ENCODE measurements at regions not wholly inside any gene's neighbourhood (a gene's known extent, or its start where the extent isn't known, plus 50 kb on each side); places are given as distances from the start of the nearest gene placed in this dataset.
"Not testable (repeated sequence)": the region's sequence is repeated elsewhere in the genome, so short reads cannot be mapped to it uniquely, and the experiment has no call there.

DNA sequence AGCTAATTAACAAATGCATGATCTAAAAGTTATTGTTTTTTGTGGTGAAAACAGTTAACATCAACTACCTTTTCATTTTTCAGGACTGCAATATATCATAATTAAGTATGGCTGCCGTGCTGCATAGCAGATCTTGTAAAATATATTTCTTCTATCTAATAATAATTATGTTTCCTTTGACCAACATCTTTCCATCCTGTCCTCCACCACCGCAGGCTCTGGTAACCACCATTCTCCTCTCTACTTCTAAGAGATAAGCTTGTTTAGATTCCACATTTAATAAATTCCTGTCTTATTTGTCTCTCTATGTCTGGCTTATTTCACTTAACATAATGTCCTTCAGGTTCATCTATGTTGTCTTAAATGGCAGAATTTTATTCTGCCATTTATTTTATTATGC is 162.3 kb upstream of the TPTE start:
- H3K36me3 ChIP-seq (replicated peaks in 1 of 2; ENCODE audit: control insufficient read depth in 1 of 2, insufficient read depth in 2 of 2, low read length in 2 of 2); DNase-seq; H3K27me3 ChIP-seq (ENCODE audit: control insufficient read depth in 2 of 2, insufficient read depth in 2 of 2, low read length in 2 of 2); H3K27ac Mint-ChIP-seq; H3K4me1 ChIP-seq (ENCODE audit: control insufficient read depth in 1 of 2, insufficient read depth in 2 of 2, low read length in 2 of 2); H3K9ac ChIP-seq (ENCODE audit: insufficient read depth, low read length, poor library complexity, severe bottlenecking); H2AFZ ChIP-seq (ENCODE audit: insufficient read depth, low read depth, low read length, poor library complexity, severe bottlenecking); H3K79me2 ChIP-seq (ENCODE audit: insufficient read depth, low read length); H4K20me1 ChIP-seq (ENCODE audit: insufficient read depth, low read length); H3K27me3 Mint-ChIP-seq (ENCODE audit: low read depth in 3 of 3); intact Hi-C loops (cut with micrococcal nuclease); H3K4me3 ChIP-seq (replicated peaks in 1 of 3; ENCODE audit: low read depth in 2 of 3, low read length in 3 of 3); H3K36me3 Mint-ChIP-seq; H3K27ac ChIP-seq (ENCODE audit: low read depth in 1 of 2, low read length in 2 of 2); H3K4me3 Mint-ChIP-seq; H3K4me2 ChIP-seq (replicated peaks; ENCODE audit: extremely low read depth, low read length, poor library complexity, severe bottlenecking); H3K4me1 Mint-ChIP-seq: not testable (repeated sequence)
- H3K9me3 ChIP-seq (replicated peaks in 1 of 2; ENCODE audit: control insufficient read depth in 1 of 2, insufficient read depth in 1 of 2, low read length in 2 of 2) = peaks cover 22 to 70% of the 10 kb centered on the region in 2 donors
- peaks cover 10 to 43% (median 36%) of the 10 kb centered on the region in 7 donors for H3K9me3 Mint-ChIP-seq
- 90% methylated on average over 1 of the region's 2 CpGs for WGBS (ENCODE audit: insufficient coverage)

DNA sequence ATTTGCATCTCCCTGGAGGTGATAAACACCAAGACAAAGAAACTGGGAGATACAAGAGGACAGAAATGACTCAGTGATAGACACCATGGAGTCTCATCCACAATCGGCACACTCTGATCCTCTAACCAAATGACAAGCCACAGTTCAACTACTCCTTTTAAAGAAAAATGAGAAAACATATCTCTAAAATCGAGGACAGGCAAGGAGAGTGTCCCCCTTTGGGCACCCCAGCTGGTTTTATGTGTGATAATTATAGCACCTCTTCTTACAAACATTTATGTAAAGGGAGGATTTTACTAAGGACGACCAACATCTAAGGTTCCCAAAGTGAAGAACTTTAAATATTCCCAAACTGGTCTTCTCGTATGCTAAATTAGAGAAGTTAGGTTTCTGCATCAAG is 161.5 kb upstream of the TPTE start:
- H3K4me1 ChIP-seq (ENCODE audit: control insufficient read depth in 1 of 2, insufficient read depth in 2 of 2, low read length in 2 of 2); H3K27me3 Mint-ChIP-seq (ENCODE audit: low read depth in 3 of 3); H3K36me3 Mint-ChIP-seq; H3K4me2 ChIP-seq (replicated peaks; ENCODE audit: extremely low read depth, low read length, poor library complexity, severe bottlenecking); H3K4me1 Mint-ChIP-seq; H2AFZ ChIP-seq (ENCODE audit: insufficient read depth, low read depth, low read length, poor library complexity, severe bottlenecking); H3K27ac Mint-ChIP-seq; H3K9ac ChIP-seq (ENCODE audit: insufficient read depth, low read length, poor library complexity, severe bottlenecking); H3K36me3 ChIP-seq (replicated peaks in 1 of 2; ENCODE audit: control insufficient read depth in 1 of 2, insufficient read depth in 2 of 2, low read length in 2 of 2); H3K27me3 ChIP-seq (ENCODE audit: control insufficient read depth in 2 of 2, insufficient read depth in 2 of 2, low read length in 2 of 2); H3K4me3 Mint-ChIP-seq; H3K4me3 ChIP-seq (replicated peaks in 1 of 3; ENCODE audit: low read depth in 2 of 3, low read length in 3 of 3); H3K27ac ChIP-seq (ENCODE audit: low read depth in 1 of 2, low read length in 2 of 2); intact Hi-C loops (cut with micrococcal nuclease); DNase-seq; H4K20me1 ChIP-seq (ENCODE audit: insufficient read depth, low read length); H3K79me2 ChIP-seq (ENCODE audit: insufficient read depth, low read length): not testable (repeated sequence)
- peaks cover 23 to 62% of the 10 kb centered on the region in 2 donors for H3K9me3 ChIP-seq (replicated peaks in 1 of 2; ENCODE audit: control insufficient read depth in 1 of 2, insufficient read depth in 1 of 2, low read length in 2 of 2)
- H3K9me3 Mint-ChIP-seq = peaks cover 5 to 36% (median 31%) of the 10 kb centered on the region in 7 donors
- WGBS (ENCODE audit: insufficient coverage) = 43% methylated on average over 2 of the region's 4 CpGs

DNA sequence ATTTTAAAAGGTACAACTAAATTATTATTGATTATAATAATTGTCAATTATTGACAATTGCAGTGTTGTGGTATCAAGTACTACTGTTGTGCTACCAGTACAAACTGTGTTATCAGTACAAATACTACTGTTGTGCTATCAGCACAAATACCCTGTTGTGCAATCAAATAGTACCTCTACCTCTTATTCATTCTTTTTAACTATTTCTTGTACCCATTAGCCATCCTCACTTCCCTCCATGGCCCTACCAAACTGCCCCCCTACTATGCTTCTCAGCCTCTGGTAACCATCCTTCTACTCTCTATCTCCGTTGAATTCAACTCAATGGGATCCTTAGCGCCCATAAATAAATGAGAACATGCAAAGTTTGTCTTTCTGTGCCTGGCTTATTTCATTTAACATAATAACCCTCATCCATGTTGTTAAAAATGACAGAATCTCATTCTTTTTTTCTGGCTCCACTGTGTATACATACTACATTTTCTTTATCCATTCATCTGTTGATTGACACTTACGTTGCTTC is 160.1 kb upstream of the TPTE start:
- H3K79me2 ChIP-seq (ENCODE audit: insufficient read depth, low read length); H3K27ac ChIP-seq (ENCODE audit: low read depth in 1 of 2, low read length in 2 of 2); H3K4me3 Mint-ChIP-seq; H3K27me3 ChIP-seq (ENCODE audit: control insufficient read depth in 2 of 2, insufficient read depth in 2 of 2, low read length in 2 of 2); H3K27ac Mint-ChIP-seq; DNase-seq; H3K4me1 ChIP-seq (ENCODE audit: control insufficient read depth in 1 of 2, insufficient read depth in 2 of 2, low read length in 2 of 2); intact Hi-C loops (cut with micrococcal nuclease); H3K36me3 Mint-ChIP-seq; H3K4me1 Mint-ChIP-seq; H3K36me3 ChIP-seq (replicated peaks in 1 of 2; ENCODE audit: control insufficient read depth in 1 of 2, insufficient read depth in 2 of 2, low read length in 2 of 2); H3K4me3 ChIP-seq (replicated peaks in 1 of 3; ENCODE audit: low read depth in 2 of 3, low read length in 3 of 3); H3K9ac ChIP-seq (ENCODE audit: insufficient read depth, low read length, poor library complexity, severe bottlenecking); H4K20me1 ChIP-seq (ENCODE audit: insufficient read depth, low read length); H3K4me2 ChIP-seq (replicated peaks; ENCODE audit: extremely low read depth, low read length, poor library complexity, severe bottlenecking); H2AFZ ChIP-seq (ENCODE audit: insufficient read depth, low read depth, low read length, poor library complexity, severe bottlenecking); H3K27me3 Mint-ChIP-seq (ENCODE audit: low read depth in 3 of 3): not testable (repeated sequence)
- H3K9me3 Mint-ChIP-seq = peaks cover 4 to 27% (median 22%) of the 10 kb centered on the region in 7 donors
- WGBS (ENCODE audit: insufficient coverage) = no CpG with 5 or more reads among the region's 3 CpGs
- H3K9me3 ChIP-seq (replicated peaks in 1 of 2; ENCODE audit: control insufficient read depth in 1 of 2, insufficient read depth in 1 of 2, low read length in 2 of 2) = peaks cover 20 to 51% of the 10 kb centered on the region in 2 donors

DNA sequence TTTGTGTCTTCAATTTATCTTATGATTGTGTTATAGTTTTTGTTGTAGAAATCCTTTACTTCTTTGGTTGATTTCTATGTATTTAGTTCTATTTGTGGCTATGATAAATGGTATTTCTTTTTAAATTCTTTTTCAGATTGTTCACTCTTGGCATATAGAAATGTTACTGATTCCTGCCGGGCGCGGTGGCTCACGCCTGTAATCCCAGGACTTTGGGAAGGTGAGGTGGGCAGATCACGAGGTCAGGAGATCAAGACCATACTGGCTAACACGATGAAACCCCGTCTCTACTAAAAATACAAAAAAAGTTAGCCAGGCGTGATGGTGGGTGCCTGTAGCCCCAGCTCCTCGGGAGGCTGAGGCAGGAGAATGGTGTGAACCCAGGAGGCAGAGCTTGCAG is 158.6 kb upstream of the TPTE start:
- H3K36me3 ChIP-seq (replicated peaks in 1 of 2; ENCODE audit: control insufficient read depth in 1 of 2, insufficient read depth in 2 of 2, low read length in 2 of 2); H3K79me2 ChIP-seq (ENCODE audit: insufficient read depth, low read length); H3K9ac ChIP-seq (ENCODE audit: insufficient read depth, low read length, poor library complexity, severe bottlenecking); H3K4me3 ChIP-seq (replicated peaks in 1 of 3; ENCODE audit: low read depth in 2 of 3, low read length in 3 of 3); H3K27ac Mint-ChIP-seq; H3K4me3 Mint-ChIP-seq; H2AFZ ChIP-seq (ENCODE audit: insufficient read depth, low read depth, low read length, poor library complexity, severe bottlenecking); intact Hi-C loops (cut with micrococcal nuclease); DNase-seq; H3K4me2 ChIP-seq (replicated peaks; ENCODE audit: extremely low read depth, low read length, poor library complexity, severe bottlenecking); H3K27me3 Mint-ChIP-seq (ENCODE audit: low read depth in 3 of 3); H3K36me3 Mint-ChIP-seq; H3K4me1 Mint-ChIP-seq; H3K4me1 ChIP-seq (ENCODE audit: control insufficient read depth in 1 of 2, insufficient read depth in 2 of 2, low read length in 2 of 2); H3K27me3 ChIP-seq (ENCODE audit: control insufficient read depth in 2 of 2, insufficient read depth in 2 of 2, low read length in 2 of 2); H3K27ac ChIP-seq (ENCODE audit: low read depth in 1 of 2, low read length in 2 of 2); H4K20me1 ChIP-seq (ENCODE audit: insufficient read depth, low read length): not testable (repeated sequence)
- H3K9me3 Mint-ChIP-seq = peaks cover 4 to 22% (median 18%) of the 10 kb centered on the region in 7 donors
- 64% methylated on average over 6 of the region's 9 CpGs for WGBS (ENCODE audit: insufficient coverage)
- H3K9me3 ChIP-seq (replicated peaks in 1 of 2; ENCODE audit: control insufficient read depth in 1 of 2, insufficient read depth in 1 of 2, low read length in 2 of 2) = peaks cover 20 to 46% of the 10 kb centered on the region in 2 donors
